Retinal pigment epithelial cell (primary cell): ENCODE measurements at regions not wholly inside any gene's neighbourhood (a gene's known extent, or its start where the extent isn't known, plus 50 kb on each side); places are given as distances from the start of the nearest gene placed in this dataset.

Experiments
- DNase-seq: peaks from one replicate; pipeline ENCODE4 v3.0.0-alpha.2; 2010; ENCODE audit warnings: low read depth
- H3K4me3 ChIP-seq: 2 replicates; pipeline ENCODE4 v1.5.1; 2011; ENCODE audit warnings: mild to moderate bottlenecking, low read length, control low read depth, moderate library complexity
- TF ChIP-seq, protein P1 (sequence below): conservative IDR thresholded peaks from 2 replicates; pipeline ENCODE4 v1.5.1; 2011; ENCODE audit warnings: low read depth, low read length, control low read depth, inconsistent platforms

GRCh38 chr9:89956331-89956730, 351.5 kb downstream of the GADD45G start:
- TF ChIP-seq, protein P1, sequence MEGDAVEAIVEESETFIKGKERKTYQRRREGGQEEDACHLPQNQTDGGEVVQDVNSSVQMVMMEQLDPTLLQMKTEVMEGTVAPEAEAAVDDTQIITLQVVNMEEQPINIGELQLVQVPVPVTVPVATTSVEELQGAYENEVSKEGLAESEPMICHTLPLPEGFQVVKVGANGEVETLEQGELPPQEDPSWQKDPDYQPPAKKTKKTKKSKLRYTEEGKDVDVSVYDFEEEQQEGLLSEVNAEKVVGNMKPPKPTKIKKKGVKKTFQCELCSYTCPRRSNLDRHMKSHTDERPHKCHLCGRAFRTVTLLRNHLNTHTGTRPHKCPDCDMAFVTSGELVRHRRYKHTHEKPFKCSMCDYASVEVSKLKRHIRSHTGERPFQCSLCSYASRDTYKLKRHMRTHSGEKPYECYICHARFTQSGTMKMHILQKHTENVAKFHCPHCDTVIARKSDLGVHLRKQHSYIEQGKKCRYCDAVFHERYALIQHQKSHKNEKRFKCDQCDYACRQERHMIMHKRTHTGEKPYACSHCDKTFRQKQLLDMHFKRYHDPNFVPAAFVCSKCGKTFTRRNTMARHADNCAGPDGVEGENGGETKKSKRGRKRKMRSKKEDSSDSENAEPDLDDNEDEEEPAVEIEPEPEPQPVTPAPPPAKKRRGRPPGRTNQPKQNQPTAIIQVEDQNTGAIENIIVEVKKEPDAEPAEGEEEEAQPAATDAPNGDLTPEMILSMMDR: no peak
- DNase-seq: no peak
- H3K4me3 ChIP-seq: no peak overlapping the region

DNA sequence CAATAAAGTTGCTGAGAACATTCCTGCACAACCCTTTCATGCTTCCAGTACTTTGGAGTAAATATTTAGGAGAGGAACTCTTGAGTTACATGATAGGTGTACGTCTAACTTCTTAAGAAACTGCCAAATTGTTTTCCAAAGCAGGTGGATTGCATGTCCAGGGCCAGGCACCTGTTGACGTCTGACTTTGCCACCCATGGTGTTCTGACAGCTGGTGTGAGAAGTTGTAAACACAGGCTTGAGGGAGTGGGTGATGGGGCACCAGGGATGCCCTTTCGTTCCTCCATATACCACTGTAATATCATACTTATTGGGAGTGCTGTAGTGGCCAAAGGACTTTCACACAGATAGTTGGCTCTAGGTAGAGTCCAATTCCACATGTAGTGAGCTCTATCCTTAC, 352.1 kb downstream of the GADD45G start:
- H3K4me3 ChIP-seq: no peak overlapping the region
- TF ChIP-seq, protein P1: no peak
- no peak for DNase-seq

GRCh38 chr9:89958086-89958485, 353.3 kb downstream of the GADD45G start:
- H3K4me3 ChIP-seq: no peak overlapping the region
- TF ChIP-seq, protein P1: no peak
- DNase-seq: no peak

DNA sequence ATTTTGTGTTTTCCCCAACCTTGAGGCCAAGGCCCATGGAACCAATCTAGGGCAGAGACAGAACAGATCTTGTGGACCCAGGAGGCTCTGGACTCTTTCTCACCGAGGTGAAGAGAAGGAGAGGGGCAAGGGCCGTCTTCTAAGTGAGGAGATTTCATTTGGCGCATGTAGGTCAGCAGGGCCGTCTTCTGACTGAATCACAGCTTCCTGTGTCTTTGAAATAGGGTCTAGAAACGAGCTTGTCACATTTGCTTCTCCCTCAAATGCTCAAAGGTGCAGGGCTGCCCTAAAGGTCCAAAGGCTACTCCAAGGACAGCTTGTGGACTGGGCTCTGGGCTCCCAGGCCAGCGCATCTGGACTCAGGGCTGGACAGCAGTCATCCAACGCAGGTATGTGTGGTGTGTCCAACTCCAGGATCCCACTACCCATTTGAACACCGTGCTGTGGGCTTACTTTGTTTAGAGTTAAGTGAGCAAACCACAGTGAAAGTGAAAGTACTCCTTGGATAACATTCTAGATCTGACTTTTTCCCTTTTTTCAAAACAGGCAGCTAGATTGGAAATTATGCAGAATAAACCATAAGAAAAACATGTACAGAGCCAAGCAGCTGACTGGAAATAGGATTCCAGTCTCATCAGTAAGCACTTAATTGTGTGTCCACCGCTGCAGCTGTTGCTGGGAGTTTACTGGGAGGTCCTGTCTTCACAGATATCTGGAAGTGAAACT, 357.0 kb downstream of the GADD45G start:
- TF ChIP-seq, protein P1: no peak
- no peak overlapping the region for H3K4me3 ChIP-seq
- no peak for DNase-seq

GRCh38 chr9:89963280-89963679, 358.5 kb downstream of the GADD45G start:
- DNase-seq: no peak
- no peak overlapping the region for H3K4me3 ChIP-seq
- TF ChIP-seq, protein P1: no peak

DNA sequence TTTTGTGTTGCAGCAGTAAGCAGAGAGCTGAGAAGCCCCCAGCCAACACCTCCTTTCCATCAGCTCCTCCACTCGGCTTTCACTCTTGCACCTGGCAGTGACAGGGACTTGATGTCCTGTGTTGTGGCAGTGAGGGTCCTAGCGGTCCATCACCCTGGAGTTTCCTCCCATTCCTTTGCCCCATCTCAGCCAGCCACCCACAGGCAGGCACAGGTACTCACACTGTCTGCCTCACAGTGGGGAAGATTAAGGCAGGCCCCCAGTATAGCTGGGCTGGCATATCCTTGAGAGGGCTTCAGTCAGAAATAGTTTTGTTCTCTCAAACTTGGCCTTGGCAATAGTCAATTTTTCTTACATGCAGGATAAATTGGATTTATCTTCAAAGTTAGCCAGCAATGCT, 362.7 kb downstream of the GADD45G start:
- DNase-seq: no peak
- TF ChIP-seq, protein P1: no peak
- no peak overlapping the region for H3K4me3 ChIP-seq

GRCh38 chr9:89969156-89969675, 364.4 kb downstream of the GADD45G start:
- TF ChIP-seq, protein P1: no peak
- no peak overlapping the region for H3K4me3 ChIP-seq
- DNase-seq: no peak
